ENCODE measurements at regions not wholly inside any gene's neighbourhood (a gene's known extent, or its start where the extent isn't known, plus 50 kb on each side); places are given as distances from the start of the nearest gene placed in this dataset.

DNA sequence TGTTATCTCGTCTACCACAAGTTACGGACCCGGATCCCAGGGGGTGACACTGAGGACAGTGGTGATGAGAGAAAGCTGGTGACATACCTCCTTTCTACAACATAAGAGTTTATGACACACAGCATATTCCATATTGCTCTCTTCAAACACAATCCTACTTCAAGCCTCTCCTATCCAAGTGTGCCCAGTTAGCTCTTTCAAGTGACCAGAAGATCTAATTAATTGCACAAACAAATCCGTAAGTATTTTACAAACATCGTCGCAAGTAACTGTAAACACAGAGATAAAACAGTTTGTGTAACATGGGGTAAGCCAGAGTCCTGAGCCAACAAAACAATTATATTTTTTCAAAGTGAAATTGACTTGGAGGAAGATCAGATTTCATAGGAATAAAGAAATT is 235.0 kb downstream of the CHD9NB start:
- TF ChIP-seq, protein P1, sequence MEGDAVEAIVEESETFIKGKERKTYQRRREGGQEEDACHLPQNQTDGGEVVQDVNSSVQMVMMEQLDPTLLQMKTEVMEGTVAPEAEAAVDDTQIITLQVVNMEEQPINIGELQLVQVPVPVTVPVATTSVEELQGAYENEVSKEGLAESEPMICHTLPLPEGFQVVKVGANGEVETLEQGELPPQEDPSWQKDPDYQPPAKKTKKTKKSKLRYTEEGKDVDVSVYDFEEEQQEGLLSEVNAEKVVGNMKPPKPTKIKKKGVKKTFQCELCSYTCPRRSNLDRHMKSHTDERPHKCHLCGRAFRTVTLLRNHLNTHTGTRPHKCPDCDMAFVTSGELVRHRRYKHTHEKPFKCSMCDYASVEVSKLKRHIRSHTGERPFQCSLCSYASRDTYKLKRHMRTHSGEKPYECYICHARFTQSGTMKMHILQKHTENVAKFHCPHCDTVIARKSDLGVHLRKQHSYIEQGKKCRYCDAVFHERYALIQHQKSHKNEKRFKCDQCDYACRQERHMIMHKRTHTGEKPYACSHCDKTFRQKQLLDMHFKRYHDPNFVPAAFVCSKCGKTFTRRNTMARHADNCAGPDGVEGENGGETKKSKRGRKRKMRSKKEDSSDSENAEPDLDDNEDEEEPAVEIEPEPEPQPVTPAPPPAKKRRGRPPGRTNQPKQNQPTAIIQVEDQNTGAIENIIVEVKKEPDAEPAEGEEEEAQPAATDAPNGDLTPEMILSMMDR (IDR thresholded peaks at IDR 0.05): no peak

GRCh38 chr16:52816993-52817392 is 235.7 kb downstream of the CHD9NB start:
- TF ChIP-seq, protein P1 (IDR thresholded peaks at IDR 0.05): no peak
- H3K4me3 ChIP-seq: no peak overlapping the region
- H3K4me1 ChIP-seq: no peaks in the 10 kb centered on the region
- H3K27ac ChIP-seq: no peak overlapping the region
- H3K27me3 ChIP-seq: no peaks in the 10 kb centered on the region
- no peaks in the 10 kb centered on the region for H3K9me3 ChIP-seq
- DNase-seq (ENCODE audit: low spot score): no peak
- H3K36me3 ChIP-seq: no peaks in the 10 kb centered on the region

More for the DNA sequence above, 235.0 kb downstream of the CHD9NB start:
- no peaks in the 10 kb centered on the region for H3K9me3 ChIP-seq
- H3K4me1 ChIP-seq: no peaks in the 10 kb centered on the region
- no peak overlapping the region for H3K4me3 ChIP-seq
- no peak for DNase-seq (ENCODE audit: low spot score)
- H3K36me3 ChIP-seq: no peaks in the 10 kb centered on the region
- H3K27me3 ChIP-seq: no peaks in the 10 kb centered on the region
- no peak overlapping the region for H3K27ac ChIP-seq

DNA sequence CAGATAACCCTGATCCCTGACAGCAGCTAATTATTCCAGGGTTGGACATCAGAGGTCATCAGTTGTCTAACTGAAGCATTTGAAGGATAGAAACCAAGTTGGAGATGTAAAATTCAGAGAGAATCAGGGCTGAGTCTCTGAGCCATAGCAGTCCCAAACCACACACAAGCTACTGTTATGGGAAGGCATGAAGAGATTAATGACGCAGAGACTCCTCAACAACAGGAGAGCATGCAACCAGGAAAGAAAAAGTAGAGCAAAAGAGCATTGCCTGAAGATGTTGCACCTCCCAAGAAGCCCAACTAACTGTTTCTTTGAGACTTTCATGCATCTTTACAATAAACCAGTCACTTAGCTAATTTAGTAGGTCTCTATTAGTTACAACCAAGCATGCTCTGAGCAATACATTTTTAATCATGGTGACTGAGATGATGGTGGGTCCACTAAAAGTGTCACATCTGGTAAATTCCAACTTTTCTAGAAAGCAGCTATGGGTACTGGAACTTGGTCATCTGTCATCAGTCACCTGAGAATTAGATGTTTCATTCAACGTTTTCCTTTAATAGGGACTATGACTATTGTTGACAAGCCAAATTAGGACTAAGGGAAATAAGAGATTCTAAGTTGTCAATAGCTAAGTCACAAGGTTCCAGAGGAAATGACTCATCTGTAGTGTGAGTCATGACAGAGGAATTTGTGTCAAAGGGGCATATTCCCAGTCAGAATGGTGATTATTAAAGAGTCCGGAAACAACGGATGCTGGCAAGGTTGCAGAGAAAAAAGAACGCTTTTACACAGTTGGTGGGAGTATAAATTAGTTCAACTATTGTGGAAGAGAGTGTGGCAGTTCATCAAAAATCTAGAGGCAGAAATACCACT is 239.8 kb downstream of the CHD9NB start:
- H3K4me3 ChIP-seq: no peak overlapping the region
- H3K27me3 ChIP-seq: no peaks in the 10 kb centered on the region
- H3K9me3 ChIP-seq: peaks cover 0 to 7% of the 10 kb centered on the region in 2 donors
- no peaks in the 10 kb centered on the region for H3K4me1 ChIP-seq
- H3K27ac ChIP-seq: no peak overlapping the region
- TF ChIP-seq, protein P1 (IDR thresholded peaks at IDR 0.05): no peak
- H3K36me3 ChIP-seq: no peaks in the 10 kb centered on the region
- no peak for DNase-seq (ENCODE audit: low spot score)

DNA sequence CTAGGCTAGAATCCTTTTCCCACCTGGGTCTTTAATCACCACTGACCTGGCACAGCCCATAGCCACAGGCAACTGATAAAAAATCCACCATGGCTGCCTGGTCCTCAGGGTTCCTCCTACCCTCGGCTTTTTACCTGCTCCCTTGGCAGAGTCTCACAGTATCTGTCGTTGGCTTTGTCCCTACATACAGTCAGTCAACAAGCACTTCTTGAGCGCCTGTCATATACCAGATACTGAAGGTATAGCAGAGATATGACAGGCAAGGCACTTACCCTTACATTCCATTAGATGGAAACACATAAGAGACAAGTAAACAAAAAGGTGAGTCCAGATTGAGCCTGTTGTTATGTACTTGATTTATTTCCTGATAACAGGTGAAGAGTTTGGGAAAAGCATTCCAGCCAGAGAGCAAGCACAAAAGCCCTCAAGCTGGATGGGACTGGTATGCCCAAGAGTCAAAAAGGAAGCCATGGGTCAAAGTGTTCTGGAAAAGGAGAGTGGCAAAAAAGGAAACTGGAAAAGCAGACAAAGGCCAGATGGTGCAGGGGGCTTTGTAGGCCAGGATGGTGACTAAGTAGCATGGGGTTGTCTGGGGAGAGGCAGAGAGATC is 247.0 kb downstream of the CHD9NB start:
- no peak for DNase-seq (ENCODE audit: low spot score)
- Histone ChIP-seq H3K9me3 (peaks cover 0 to 12% of the 10 kb centered on the region in 2 donors), H3K4me1 (no peaks in the 10 kb centered on the region), H3K4me3 (no peak overlapping the region), H3K27me3 (no peaks in the 10 kb centered on the region), H3K27ac (no peak overlapping the region), H3K36me3 (no peaks in the 10 kb centered on the region)
- TF ChIP-seq, protein P1 (IDR thresholded peaks at IDR 0.05): no peak

DNA sequence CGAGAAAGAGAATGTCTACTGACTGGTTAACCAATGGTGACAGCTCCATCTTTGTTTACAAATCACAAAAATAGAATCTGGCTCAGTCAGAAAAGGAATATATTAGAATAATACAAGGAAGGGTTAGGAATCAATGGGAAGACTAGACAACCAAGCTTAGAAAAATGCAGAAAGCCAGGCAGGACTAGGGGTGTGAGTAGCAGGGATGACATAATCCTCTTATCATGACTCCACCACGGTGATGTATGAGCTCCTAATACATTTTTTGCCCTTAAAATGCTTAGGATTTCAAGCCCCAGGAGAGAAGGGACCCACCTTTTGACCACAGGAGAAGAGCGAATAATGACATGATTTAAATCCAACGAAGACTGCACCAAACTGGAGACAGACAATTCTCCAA is 252.3 kb downstream of the CHD9NB start:
- no peak overlapping the region for H3K4me3 ChIP-seq
- no peaks in the 10 kb centered on the region for H3K27me3 ChIP-seq
- TF ChIP-seq, protein P1 (IDR thresholded peaks at IDR 0.05): no peak
- no peak overlapping the region for H3K27ac ChIP-seq
- H3K36me3 ChIP-seq: no peaks in the 10 kb centered on the region
- DNase-seq (ENCODE audit: low spot score): no peak
- H3K9me3 ChIP-seq: no peaks in the 10 kb centered on the region
- H3K4me1 ChIP-seq: no peaks in the 10 kb centered on the region
